DOHH2 (cell line): ENCODE measurements at regions not wholly inside any gene's neighbourhood (a gene's known extent, or its start where the extent isn't known, plus 50 kb on each side); places are given as distances from the start of the nearest gene placed in this dataset.

ENCODE experiments used
- EZH2phosphoT487 ChIP-seq: fragments of 200-600 bp; sonication (generic); IDR thresholded peaks from 2 replicates; pipeline ENCODE4 v1.6.1; 2017; ENCODE audit warnings: borderline replicate concordance, mild to moderate bottlenecking, antibody characterized with exemption, low read length, moderate library complexity, mixed read lengths
- TF ChIP-seq, protein P1 (sequence below): fragments of 200-600 bp; sonication (generic); IDR thresholded peaks from one replicate; pipeline ENCODE4 v1.5.1; 2014; ENCODE audit warnings: antibody characterized with exemption, mild to moderate bottlenecking, low read depth, low read length; ENCODE audit not compliant: poor library complexity, severe bottlenecking

DNA sequence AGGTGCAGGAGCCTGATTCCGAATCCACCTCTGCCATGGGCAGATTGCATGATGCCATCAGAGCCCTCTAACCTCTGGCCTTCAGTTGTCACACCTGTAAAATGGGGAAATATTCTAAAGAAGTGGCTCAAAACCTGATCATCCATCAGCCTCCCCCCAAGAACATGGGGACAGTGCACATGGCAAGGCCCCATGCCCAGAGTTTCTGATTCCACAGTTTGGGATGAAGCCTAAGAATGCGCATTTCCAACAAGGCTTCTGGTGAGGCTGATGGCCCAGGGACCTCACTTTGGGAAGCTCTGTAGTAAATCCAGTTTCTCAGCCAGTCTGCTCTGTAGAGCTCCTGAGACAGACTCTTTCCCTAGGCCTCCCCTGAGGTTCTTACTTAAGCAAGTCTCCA is 119.9 kb upstream of the CD93 start:
- TF ChIP-seq, protein P1, sequence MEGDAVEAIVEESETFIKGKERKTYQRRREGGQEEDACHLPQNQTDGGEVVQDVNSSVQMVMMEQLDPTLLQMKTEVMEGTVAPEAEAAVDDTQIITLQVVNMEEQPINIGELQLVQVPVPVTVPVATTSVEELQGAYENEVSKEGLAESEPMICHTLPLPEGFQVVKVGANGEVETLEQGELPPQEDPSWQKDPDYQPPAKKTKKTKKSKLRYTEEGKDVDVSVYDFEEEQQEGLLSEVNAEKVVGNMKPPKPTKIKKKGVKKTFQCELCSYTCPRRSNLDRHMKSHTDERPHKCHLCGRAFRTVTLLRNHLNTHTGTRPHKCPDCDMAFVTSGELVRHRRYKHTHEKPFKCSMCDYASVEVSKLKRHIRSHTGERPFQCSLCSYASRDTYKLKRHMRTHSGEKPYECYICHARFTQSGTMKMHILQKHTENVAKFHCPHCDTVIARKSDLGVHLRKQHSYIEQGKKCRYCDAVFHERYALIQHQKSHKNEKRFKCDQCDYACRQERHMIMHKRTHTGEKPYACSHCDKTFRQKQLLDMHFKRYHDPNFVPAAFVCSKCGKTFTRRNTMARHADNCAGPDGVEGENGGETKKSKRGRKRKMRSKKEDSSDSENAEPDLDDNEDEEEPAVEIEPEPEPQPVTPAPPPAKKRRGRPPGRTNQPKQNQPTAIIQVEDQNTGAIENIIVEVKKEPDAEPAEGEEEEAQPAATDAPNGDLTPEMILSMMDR, result no peak
- no peak for TF ChIP-seq EZH2phosphoT487
